Natural killer cell (primary cell): ENCODE measurements at regions not wholly inside any gene's neighbourhood (a gene's known extent, or its start where the extent isn't known, plus 50 kb on each side); places are given as distances from the start of the nearest gene placed in this dataset.
A peak's percentile ranks its signal among the peaks of the same experiment; 100 is the strongest.

Experiments
- ATAC-seq, 3 donors: fragments of 150-1000 bp in 2 of 3; fragments of 200-7000 bp in 1 of 3; cut with Tn5 transposase; 1 replicate in 1 of 3; 2 replicates in 2 of 3; pipeline ENCODE4 v1.10.0; 2021; ENCODE audit warnings: mild to moderate bottlenecking in 2 of 3, moderate library complexity in 2 of 3
- DNase-seq, 2 donors: peaks; one replicate each; pipeline versions ENCODE4 v3.0.0 to v3.0.0-alpha.2; 2013 to 2021; ENCODE audit warnings: mixed read lengths in 1 of 2
- H3K27ac ChIP-seq: one replicate; pipeline ENCODE4 v1.5.1; 2013; ENCODE audit warnings: mild to moderate bottlenecking, low read length
- H3K27me3 ChIP-seq: one replicate; pipeline ENCODE4 v1.6.1; 2013; ENCODE audit warnings: low read length; ENCODE audit not compliant: control insufficient read depth, insufficient read depth
- H3K36me3 ChIP-seq: one replicate; pipeline ENCODE4 v1.6.1; 2013; ENCODE audit warnings: low read length; ENCODE audit not compliant: control insufficient read depth, insufficient read depth
- H3K4me1 ChIP-seq: one replicate; pipeline ENCODE4 v1.6.1; 2013; ENCODE audit warnings: low read length; ENCODE audit not compliant: control insufficient read depth, insufficient read depth
- H3K4me3 ChIP-seq: one replicate; pipeline ENCODE4 v1.5.1; 2013; ENCODE audit warnings: low read length
- H3K9me3 ChIP-seq: one replicate; pipeline ENCODE4 v1.6.1; 2013; ENCODE audit warnings: low read length; ENCODE audit not compliant: control insufficient read depth, insufficient read depth
- H3K27ac Mint-ChIP-seq, 2 donors: one replicate each; pipeline ENCODE4 v1.8.0; 2022; ENCODE audit warnings: mild to moderate bottlenecking in 2 of 2, mixed read lengths in 2 of 2, moderate library complexity in 1 of 2
- H3K27me3 Mint-ChIP-seq, 2 donors: one replicate each; pipeline ENCODE4 v1.8.0; 2022; ENCODE audit warnings: low read depth in 2 of 2, mixed read lengths in 2 of 2
- H3K36me3 Mint-ChIP-seq: one replicate; pipeline ENCODE4 v1.8.0; 2022; ENCODE audit warnings: mixed read lengths
- H3K4me1 Mint-ChIP-seq, 2 donors: one replicate each; pipeline ENCODE4 v1.8.0; 2022; ENCODE audit warnings: mixed read lengths in 2 of 2
- H3K4me3 Mint-ChIP-seq: one replicate; pipeline ENCODE4 v1.8.0; 2022; ENCODE audit warnings: mild to moderate bottlenecking, moderate library complexity, mixed read lengths
- H3K9me3 Mint-ChIP-seq, 2 donors: one replicate each; pipeline ENCODE4 v1.8.0; 2022; ENCODE audit warnings: mixed read lengths in 2 of 2
- CTCF ChIP-seq: fragments of 200-600 bp; IDR thresholded peaks from one replicate; pipeline ENCODE4 v1.8.0; 2022; ENCODE audit warnings: antibody characterized with exemption
- WGBS: methylation state at CpG from one replicate; pipeline ENCODE4 v1.1.7; 2013; ENCODE audit warnings: missing lambda C conversion rate; ENCODE audit not compliant: insufficient coverage; 5-methylcytosine and 5-hydroxymethylcytosine counted together
- intact Hi-C: fragments of 100-400 bp; cut with micrococcal nuclease; formaldehyde crosslinking; loops from one replicate; pipeline ENCODE4 v1.14.2; 2022

DNA sequence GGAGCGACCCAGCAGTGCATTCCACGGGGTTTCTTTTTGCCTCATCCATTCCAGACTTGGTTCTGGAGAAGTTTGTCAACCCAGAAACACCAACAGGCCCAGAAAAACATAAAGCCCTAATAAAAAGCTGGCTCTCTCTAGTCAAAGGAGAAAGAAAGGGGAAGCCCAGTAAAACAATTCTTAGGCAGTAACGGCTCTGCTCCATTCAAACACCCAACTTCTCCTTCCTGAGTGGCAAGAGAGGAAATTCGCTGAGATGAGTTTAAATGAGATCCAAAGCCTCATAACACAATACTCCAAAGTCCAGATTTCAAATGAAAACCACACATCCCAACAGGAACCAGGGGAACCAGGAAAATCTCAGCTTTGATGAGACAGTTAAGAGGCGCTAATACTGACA, 179.9 kb downstream of the RPIA start:
- H3K4me1 Mint-ChIP-seq: peaks cover 7 to 8% of the 10 kb centered on the region in 2 donors
- no peak overlapping the region for H3K4me3 Mint-ChIP-seq
- ATAC-seq (no peak), DNase-seq (no peak)
- peaks cover 17 to 48% of the 10 kb centered on the region in 2 donors for H3K27me3 Mint-ChIP-seq
- Histone ChIP-seq H3K27ac (no peak overlapping the region), H3K4me3 (no peak overlapping the region), H3K36me3 (no peaks in the 10 kb centered on the region), H3K4me1 (peaks cover 7% of the 10 kb centered on the region), H3K27me3 (no peaks in the 10 kb centered on the region), H3K9me3 (no peaks in the 10 kb centered on the region)
- no peak for TF ChIP-seq CTCF
- H3K9me3 Mint-ChIP-seq: no peaks in the 10 kb centered on the region
- intact Hi-C loops: no loop called here
- no peaks in the 10 kb centered on the region for H3K36me3 Mint-ChIP-seq
- no peak overlapping the region for H3K27ac Mint-ChIP-seq
- 39% methylated on average over 5 of the region's 5 CpGs for WGBS

DNA sequence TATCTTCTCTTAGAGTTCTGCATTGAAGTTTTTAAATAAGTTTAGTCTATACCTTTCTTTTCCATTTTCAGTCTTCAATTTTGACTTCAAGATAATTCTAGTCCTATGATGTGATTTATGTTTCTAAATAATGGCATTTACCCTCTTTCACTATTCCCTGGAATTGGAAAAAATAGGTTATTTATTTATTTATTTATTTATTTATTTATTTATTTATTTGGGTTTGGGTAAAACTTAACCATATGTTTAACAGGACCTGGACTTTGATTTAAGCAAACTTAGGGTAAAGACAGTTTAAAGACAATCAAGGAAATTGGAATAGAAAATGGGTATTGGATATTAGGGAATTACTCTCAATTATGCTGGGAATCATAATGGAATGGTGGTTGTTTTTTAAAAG, 182.1 kb downstream of the RPIA start:
- no peak overlapping the region for H3K4me3 ChIP-seq
- DNase-seq (no peak), ATAC-seq (no peak)
- TF ChIP-seq CTCF: no peak
- no peaks in the 10 kb centered on the region for H3K4me1 Mint-ChIP-seq
- H3K4me1 ChIP-seq: no peaks in the 10 kb centered on the region
- intact Hi-C loops: no loop called here
- no peaks in the 10 kb centered on the region for H3K27me3 ChIP-seq
- H3K36me3 ChIP-seq: no peaks in the 10 kb centered on the region
- H3K9me3 ChIP-seq: no peaks in the 10 kb centered on the region
- H3K9me3 Mint-ChIP-seq: no peaks in the 10 kb centered on the region
- H3K36me3 Mint-ChIP-seq: no peaks in the 10 kb centered on the region
- H3K27ac Mint-ChIP-seq: no peak overlapping the region
- no peak overlapping the region for H3K27ac ChIP-seq
- H3K4me3 Mint-ChIP-seq: no peak overlapping the region
- peaks cover 11 to 39% of the 10 kb centered on the region in 2 donors for H3K27me3 Mint-ChIP-seq

DNA sequence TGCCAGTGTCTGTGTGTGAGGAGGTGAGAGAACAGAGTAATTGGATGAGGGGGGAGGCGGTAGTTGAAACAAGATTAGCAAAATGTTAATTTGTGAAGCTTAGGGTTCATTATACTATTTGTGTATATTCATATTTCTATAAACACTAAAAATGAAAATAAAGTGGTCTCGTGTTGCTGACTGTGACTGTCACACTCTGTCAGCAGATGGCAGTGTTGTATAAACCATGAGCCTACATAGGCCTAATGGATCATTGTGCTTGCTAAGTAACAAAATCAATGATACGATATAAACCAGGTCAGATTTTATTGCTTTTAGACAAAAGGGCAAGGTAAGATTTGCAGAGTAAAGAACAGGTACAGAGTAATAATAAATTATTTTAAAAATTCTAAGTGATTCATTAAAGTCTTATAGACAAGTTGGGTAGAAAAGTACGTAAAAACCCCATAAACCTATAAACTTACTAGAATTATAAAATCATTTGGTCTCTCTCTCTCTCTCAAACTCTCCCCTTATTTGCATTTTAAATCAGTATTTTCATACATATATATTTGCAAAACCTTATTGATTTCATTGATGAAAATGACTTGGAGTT, 182.7 kb downstream of the RPIA start:
- peaks cover 11 to 36% of the 10 kb centered on the region in 2 donors for H3K27me3 Mint-ChIP-seq
- DNase-seq (peak in 1 of 2 donors; percentile 75), ATAC-seq (peak; percentile 64 to 84 (median 72))
- H3K4me3 Mint-ChIP-seq: no peak overlapping the region
- no peaks in the 10 kb centered on the region for H3K36me3 Mint-ChIP-seq
- H3K36me3 ChIP-seq: no peaks in the 10 kb centered on the region
- H3K4me3 ChIP-seq: no peak overlapping the region
- 20% methylated on average over 3 of the region's 4 CpGs for WGBS
- H3K4me1 ChIP-seq: no peaks in the 10 kb centered on the region
- no peaks in the 10 kb centered on the region for H3K27me3 ChIP-seq
- no peak overlapping the region for H3K27ac ChIP-seq
- intact Hi-C loops: no loop called here
- no peaks in the 10 kb centered on the region for H3K4me1 Mint-ChIP-seq
- H3K9me3 Mint-ChIP-seq: no peaks in the 10 kb centered on the region
- no peak overlapping the region for H3K27ac Mint-ChIP-seq
- peak; percentile 75 for TF ChIP-seq CTCF
- H3K9me3 ChIP-seq: no peaks in the 10 kb centered on the region

DNA sequence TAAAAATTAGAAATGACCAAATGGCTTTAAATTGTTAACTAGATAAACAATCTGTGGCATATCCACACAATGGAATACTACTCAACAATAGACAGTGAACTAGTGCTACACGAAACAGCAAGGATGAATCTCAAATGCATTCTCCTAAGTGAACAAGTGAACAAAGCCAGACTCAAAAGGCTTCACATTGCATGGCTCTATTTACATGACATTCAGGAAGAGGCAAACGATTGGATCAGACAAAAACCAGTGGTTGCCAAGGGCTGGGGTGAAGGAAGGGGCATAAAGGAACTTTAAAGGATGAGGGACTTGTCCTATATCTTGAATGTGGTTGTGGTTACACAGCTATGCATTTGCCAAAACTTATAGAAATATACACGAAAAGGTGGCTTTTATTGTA, 184.3 kb downstream of the RPIA start:
- WGBS: 53% methylated on average over 2 of the region's 3 CpGs

More for the DNA sequence above, 184.3 kb downstream of the RPIA start:
- H3K27me3 ChIP-seq: peaks cover 2% of the 10 kb centered on the region
- peaks cover 4 to 33% of the 10 kb centered on the region in 2 donors for H3K27me3 Mint-ChIP-seq
- DNase-seq: no peak
- no peak for ATAC-seq
- H3K4me3 ChIP-seq: no peak overlapping the region
- no peaks in the 10 kb centered on the region for H3K9me3 ChIP-seq
- no peaks in the 10 kb centered on the region for H3K9me3 Mint-ChIP-seq
- H3K4me1 Mint-ChIP-seq: no peaks in the 10 kb centered on the region
- H3K27ac Mint-ChIP-seq: no peak overlapping the region
- no peaks in the 10 kb centered on the region for H3K36me3 ChIP-seq
- H3K4me3 Mint-ChIP-seq: no peak overlapping the region
- no peak overlapping the region for H3K27ac ChIP-seq
- peaks cover 3% of the 10 kb centered on the region for H3K4me1 ChIP-seq
- no peaks in the 10 kb centered on the region for H3K36me3 Mint-ChIP-seq
- intact Hi-C loops: no loop called here
- TF ChIP-seq CTCF: no peak
